HG03460 (cell line): ENCODE measurements at regions not wholly inside any gene's neighbourhood (a gene's known extent, or its start where the extent isn't known, plus 50 kb on each side); places are given as distances from the start of the nearest gene placed in this dataset.

Experiments
- ATAC-seq: cut with Tn5 transposase; IDR thresholded peaks from one replicate; pipeline ENCODE4 v1.9.1; 2021; ENCODE audit not compliant: unreplicated experiment

DNA sequence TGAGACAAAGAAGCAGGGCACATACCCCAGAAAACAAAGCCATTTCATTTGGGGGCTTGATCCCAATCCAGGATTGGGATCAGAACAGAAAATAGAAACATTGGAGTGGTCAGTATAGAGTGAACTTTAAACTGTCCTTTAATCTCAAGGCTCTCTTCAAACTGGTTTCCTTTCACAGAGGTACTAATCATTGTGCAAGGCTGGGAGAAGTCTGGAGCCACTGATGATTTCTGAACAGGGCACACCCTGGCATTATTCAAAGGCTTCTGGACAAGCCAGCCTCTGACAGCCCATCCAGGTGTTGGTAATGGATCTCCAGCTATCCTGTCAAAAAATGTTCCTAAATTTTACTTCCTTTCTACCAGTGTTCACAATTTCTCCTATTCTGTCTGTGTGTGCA is 244.5 kb downstream of the DDX3Y start:
- ATAC-seq: no peak

DNA sequence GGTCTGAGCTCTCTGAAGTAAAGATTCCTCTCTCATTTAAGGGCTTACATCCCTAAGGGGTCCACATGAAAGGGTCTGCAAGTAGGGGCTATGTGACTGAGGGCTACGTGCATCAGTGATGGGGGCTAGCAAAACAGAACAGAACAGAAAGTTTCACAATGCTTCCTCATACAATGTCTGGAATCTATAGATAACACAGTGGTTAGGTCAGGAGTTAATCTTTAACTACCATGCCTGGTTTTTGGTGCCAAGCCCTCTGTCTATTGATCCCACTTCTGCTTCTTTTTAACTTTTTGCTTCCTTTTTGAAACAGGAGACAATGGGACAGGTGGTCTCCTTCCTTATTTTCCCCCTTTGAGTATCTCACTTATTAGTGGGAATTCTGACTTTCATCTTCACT is 263.0 kb downstream of the DDX3Y start:
- no peak for ATAC-seq

DNA sequence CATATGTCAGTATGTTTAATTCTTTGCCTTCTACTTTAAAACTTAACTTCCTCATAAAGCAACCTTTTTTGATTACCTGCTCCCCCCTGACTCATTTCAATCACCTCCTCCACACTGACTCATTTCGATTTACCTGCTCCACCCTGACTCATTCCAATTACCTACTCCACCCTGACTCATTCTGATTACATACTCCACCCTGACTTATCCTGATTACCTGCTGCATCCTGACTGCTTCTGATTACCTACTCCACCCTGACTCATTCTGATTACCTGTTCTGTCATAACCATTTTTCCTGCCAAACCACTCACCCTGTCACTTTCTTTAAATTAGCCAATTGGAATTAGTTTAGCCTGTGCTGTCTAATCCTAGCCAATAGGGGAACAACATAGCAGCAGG is 263.6 kb downstream of the DDX3Y start:
- no peak for ATAC-seq
